HUES6 (cell line): ENCODE measurements at regions not wholly inside any gene's neighbourhood (a gene's known extent, or its start where the extent isn't known, plus 50 kb on each side); places are given as distances from the start of the nearest gene placed in this dataset.
"Not testable (repeated sequence)": the region's sequence is repeated elsewhere in the genome, so short reads cannot be mapped to it uniquely, and the experiment has no call there.

Experiments
- H3K27ac ChIP-seq: 2 replicates; pipeline ENCODE4 v1.7.0; 2013; ENCODE audit warnings: low read depth, mild to moderate bottlenecking, low read length, inconsistent platforms
- H3K27me3 ChIP-seq: 2 replicates; pipeline ENCODE4 v1.6.1; 2013; ENCODE audit warnings: low read length; ENCODE audit not compliant: control insufficient read depth, insufficient read depth
- H3K36me3 ChIP-seq: 2 replicates; pipeline ENCODE4 v1.6.1; 2013; ENCODE audit warnings: low read length; ENCODE audit not compliant: control insufficient read depth, insufficient read depth
- H3K4me1 ChIP-seq: 2 replicates; pipeline ENCODE4 v1.6.1; 2013; ENCODE audit warnings: low read length; ENCODE audit not compliant: control insufficient read depth, insufficient read depth
- H3K4me3 ChIP-seq: 2 replicates; pipeline ENCODE4 v1.5.1; 2013; ENCODE audit warnings: low read depth, low read length
- H3K9ac ChIP-seq: one replicate; pipeline ENCODE4 v1.6.1; 2013; ENCODE audit warnings: mild to moderate bottlenecking, low read length
- H3K9me3 ChIP-seq: 2 replicates; pipeline ENCODE4 v1.6.1; 2013; ENCODE audit warnings: low read depth, low read length; ENCODE audit not compliant: control insufficient read depth, insufficient read depth

GRCh38 chr2:44063033-44063432 is 67.2 kb upstream of the LRPPRC start:
- Histone ChIP-seq H3K27ac (no peak overlapping the region), H3K27me3 (peaks cover 7% of the 10 kb centered on the region), H3K9ac (no peak overlapping the region), H3K4me3 (no peak overlapping the region), H3K36me3 (no peaks in the 10 kb centered on the region), H3K4me1 (no peaks in the 10 kb centered on the region), H3K9me3 (peaks cover 45% of the 10 kb centered on the region)

GRCh38 chr2:44064281-44064680 is 68.5 kb upstream of the LRPPRC start:
- H3K4me3 ChIP-seq, H3K36me3 ChIP-seq, H3K9ac ChIP-seq, H3K27ac ChIP-seq, H3K27me3 ChIP-seq, H3K4me1 ChIP-seq: not testable (repeated sequence)
- H3K9me3 ChIP-seq, result peaks cover 50% of the 10 kb centered on the region

GRCh38 chr2:44067012-44067790 is 71.4 kb upstream of the LRPPRC start:
- not testable (repeated sequence) for H3K4me3 ChIP-seq, H3K27ac ChIP-seq, H3K9ac ChIP-seq, H3K4me1 ChIP-seq, H3K36me3 ChIP-seq, H3K27me3 ChIP-seq
- peaks cover 26% of the 10 kb centered on the region for H3K9me3 ChIP-seq

- H3K36me3 ChIP-seq, H3K27ac ChIP-seq, H3K27me3 ChIP-seq, H3K4me1 ChIP-seq, H3K9ac ChIP-seq, H3K4me3 ChIP-seq: not testable (repeated sequence)
- H3K9me3 ChIP-seq, result peaks cover 22% of the 10 kb centered on the region
Observed at GRCh38 chr2:44067791-44068181, 72.0 kb upstream of the LRPPRC start.

- Histone ChIP-seq H3K4me1 (no peaks in the 10 kb centered on the region; the same call in 1 of the 2 replicates), H3K36me3 (no peaks in the 10 kb centered on the region), H3K27ac (no peak overlapping the region), H3K9me3 (peaks cover 10% of the 10 kb centered on the region), H3K27me3 (no peaks in the 10 kb centered on the region), H3K9ac (no peak overlapping the region), H3K4me3 (no peak overlapping the region)
Observed at GRCh38 chr2:44071454-44072046, 75.8 kb upstream of the LRPPRC start.

GRCh38 chr2:44073667-44074066 is 77.9 kb upstream of the LRPPRC start:
- H3K4me3 ChIP-seq, H3K9ac ChIP-seq, H3K36me3 ChIP-seq, H3K9me3 ChIP-seq, H3K27ac ChIP-seq, H3K27me3 ChIP-seq, H3K4me1 ChIP-seq: not testable (repeated sequence)

- H3K36me3 ChIP-seq, H3K9me3 ChIP-seq, H3K9ac ChIP-seq, H3K27ac ChIP-seq, H3K4me3 ChIP-seq, H3K27me3 ChIP-seq, H3K4me1 ChIP-seq: not testable (repeated sequence)
Observed at GRCh38 chr2:44074795-44075194, 79.0 kb upstream of the LRPPRC start.

GRCh38 chr2:44075541-44075940 is 79.8 kb upstream of the LRPPRC start:
- Histone ChIP-seq H3K9me3 (no peaks in the 10 kb centered on the region), H3K36me3 (no peaks in the 10 kb centered on the region), H3K4me1 (no peaks in the 10 kb centered on the region; the same call in 1 of the 2 replicates), H3K27ac (no peak overlapping the region), H3K4me3 (no peak overlapping the region), H3K27me3 (no peaks in the 10 kb centered on the region), H3K9ac (no peak overlapping the region)

- Histone ChIP-seq H3K27me3 (no peaks in the 10 kb centered on the region), H3K9me3 (no peaks in the 10 kb centered on the region), H3K27ac (no peak overlapping the region), H3K36me3 (no peaks in the 10 kb centered on the region), H3K9ac (no peak overlapping the region), H3K4me3 (no peak overlapping the region), H3K4me1 (no peaks in the 10 kb centered on the region)
Observed at GRCh38 chr2:44077942-44078511, 82.2 kb upstream of the LRPPRC start.

GRCh38 chr2:44079686-44080085 is 83.9 kb upstream of the LRPPRC start:
- H3K4me1 ChIP-seq, result no peaks in the 10 kb centered on the region
- H3K4me3 ChIP-seq, result no peak overlapping the region
- no peak overlapping the region for H3K9ac ChIP-seq
- no peaks in the 10 kb centered on the region for H3K9me3 ChIP-seq
- no peaks in the 10 kb centered on the region for H3K36me3 ChIP-seq
- H3K27ac ChIP-seq, result no peak overlapping the region
- no peaks in the 10 kb centered on the region for H3K27me3 ChIP-seq

GRCh38 chr2:44083054-44083453 is 85.6 kb upstream of the PPM1B start:
- Histone ChIP-seq H3K9me3 (no peaks in the 10 kb centered on the region), H3K9ac (no peak overlapping the region), H3K27ac (no peak overlapping the region), H3K36me3 (no peaks in the 10 kb centered on the region), H3K4me1 (peaks cover 17% of the 10 kb centered on the region), H3K4me3 (no peak overlapping the region), H3K27me3 (no peaks in the 10 kb centered on the region)
